Lower leg skin (tissue), 4 donors: ENCODE measurements at regions not wholly inside any gene's neighbourhood (a gene's known extent, or its start where the extent isn't known, plus 50 kb on each side); places are given as distances from the start of the nearest gene placed in this dataset.

ENCODE experiments used
- DNase-seq, 2 donors: peaks; one replicate each; pipeline ENCODE4 v3.0.0-alpha.2; 2019; ENCODE audit warnings: low spot score in 2 of 2
- H3K4me3 ChIP-seq: fragments of 200-600 bp; sonication (generic); 2 replicates; pipeline ENCODE4 v1.5.1; 2017; ENCODE audit warnings: mild to moderate bottlenecking, low read depth; ENCODE audit not compliant: poor library complexity, severe bottlenecking
- POLR2A ChIP-seq, 2 donors: fragments of 450-650 bp; IDR thresholded peaks; one replicate each; pipeline ENCODE4 v1.6.1; 2016 to 2017; ENCODE audit warnings: antibody characterized with exemption in 2 of 2, mild to moderate bottlenecking in 1 of 2, moderate library complexity in 1 of 2
- WGBS, 2 donors: methylation state at CpG; one replicate each; pipeline ENCODE4 v1.1.5; 2018; 5-methylcytosine and 5-hydroxymethylcytosine counted together
- intact Hi-C: fragments of 100-400 bp; cut with DNase I; formaldehyde crosslinking; loops from one replicate; pipeline ENCODE4 v1.15.0; 2023; ENCODE audit warnings: low total_unique reads
- TF ChIP-seq, protein P1 (sequence below), 3 donors: fragments of 450-650 bp; IDR thresholded peaks; one replicate each; pipeline ENCODE4 v1.5.1; 2016; ENCODE audit warnings: antibody characterized with exemption in 3 of 3, mild to moderate bottlenecking in 3 of 3, moderate library complexity in 2 of 3

DNA sequence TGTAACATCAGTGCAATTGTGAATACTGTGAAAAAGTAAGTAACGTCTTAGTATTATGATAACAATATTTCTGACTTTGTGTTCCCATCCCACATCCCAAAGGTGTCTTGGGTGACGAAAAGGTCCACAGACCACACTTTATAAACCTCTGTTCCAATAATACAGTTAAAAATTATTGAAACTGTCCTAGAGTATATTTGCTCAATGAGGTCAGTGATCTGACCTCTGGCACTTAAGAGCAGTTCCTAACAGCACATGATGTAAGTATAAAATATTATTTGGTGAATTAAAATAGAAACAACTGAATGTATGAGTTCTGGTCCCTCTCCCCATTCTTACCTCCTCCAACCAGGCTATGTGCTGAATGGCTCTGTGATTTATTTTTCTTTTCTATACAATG is 566.4 kb upstream of the MMS22L start:
- WGBS, 2 donors, result 86 to 87% methylated on average over 2 of the region's 2 CpGs
- intact Hi-C loops, result no loop called here
- DNase-seq, result no peak
- no peak overlapping the region for H3K4me3 ChIP-seq
- TF ChIP-seq, protein P1, sequence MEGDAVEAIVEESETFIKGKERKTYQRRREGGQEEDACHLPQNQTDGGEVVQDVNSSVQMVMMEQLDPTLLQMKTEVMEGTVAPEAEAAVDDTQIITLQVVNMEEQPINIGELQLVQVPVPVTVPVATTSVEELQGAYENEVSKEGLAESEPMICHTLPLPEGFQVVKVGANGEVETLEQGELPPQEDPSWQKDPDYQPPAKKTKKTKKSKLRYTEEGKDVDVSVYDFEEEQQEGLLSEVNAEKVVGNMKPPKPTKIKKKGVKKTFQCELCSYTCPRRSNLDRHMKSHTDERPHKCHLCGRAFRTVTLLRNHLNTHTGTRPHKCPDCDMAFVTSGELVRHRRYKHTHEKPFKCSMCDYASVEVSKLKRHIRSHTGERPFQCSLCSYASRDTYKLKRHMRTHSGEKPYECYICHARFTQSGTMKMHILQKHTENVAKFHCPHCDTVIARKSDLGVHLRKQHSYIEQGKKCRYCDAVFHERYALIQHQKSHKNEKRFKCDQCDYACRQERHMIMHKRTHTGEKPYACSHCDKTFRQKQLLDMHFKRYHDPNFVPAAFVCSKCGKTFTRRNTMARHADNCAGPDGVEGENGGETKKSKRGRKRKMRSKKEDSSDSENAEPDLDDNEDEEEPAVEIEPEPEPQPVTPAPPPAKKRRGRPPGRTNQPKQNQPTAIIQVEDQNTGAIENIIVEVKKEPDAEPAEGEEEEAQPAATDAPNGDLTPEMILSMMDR (IDR thresholded peaks at IDR 0.05), result no peak
- TF ChIP-seq POLR2A (IDR thresholded peaks at IDR 0.05), result no peak

DNA sequence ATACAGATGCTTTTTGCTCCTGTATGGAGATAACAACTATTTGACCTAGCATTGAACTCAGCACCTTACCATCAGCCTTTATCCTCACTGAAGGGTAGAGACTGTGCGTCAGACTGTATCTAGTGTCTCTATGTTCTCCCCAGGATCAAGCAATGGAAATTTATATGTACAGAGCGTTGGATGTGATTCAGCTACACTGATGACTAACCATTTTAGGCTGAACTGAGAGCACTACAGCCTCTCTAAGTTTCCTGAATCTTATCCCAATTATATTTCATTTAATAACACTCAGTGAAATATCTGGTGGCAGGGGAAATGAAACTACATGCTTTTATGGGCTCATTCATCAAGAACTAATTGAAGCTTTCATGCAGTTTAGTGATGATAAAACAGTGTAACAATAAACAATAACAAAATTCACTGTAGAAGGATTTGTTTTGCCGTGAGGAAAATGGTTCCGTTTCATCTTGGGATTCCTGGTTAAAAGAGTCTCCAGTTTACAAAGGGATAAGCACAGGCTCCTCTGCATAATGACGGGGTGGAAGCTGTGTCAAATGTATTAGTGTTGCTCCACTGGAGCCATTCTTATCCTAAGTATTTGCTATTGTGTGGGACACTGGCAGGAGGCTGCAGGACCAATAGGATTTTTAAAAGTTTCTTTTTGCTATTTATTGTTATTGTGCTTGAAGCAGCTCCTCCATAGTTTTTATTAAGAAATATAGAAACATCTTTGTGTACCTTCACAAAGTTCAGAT is 567.6 kb upstream of the MMS22L start:
- intact Hi-C loops, result no loop called here
- H3K4me3 ChIP-seq, result no peak overlapping the region
- WGBS, 2 donors, result 42 to 47% methylated on average over 5 of the region's 5 CpGs
- no peak for DNase-seq
- TF ChIP-seq, protein P1 (IDR thresholded peaks at IDR 0.05), result no peak
- no peak for TF ChIP-seq POLR2A (IDR thresholded peaks at IDR 0.05)

DNA sequence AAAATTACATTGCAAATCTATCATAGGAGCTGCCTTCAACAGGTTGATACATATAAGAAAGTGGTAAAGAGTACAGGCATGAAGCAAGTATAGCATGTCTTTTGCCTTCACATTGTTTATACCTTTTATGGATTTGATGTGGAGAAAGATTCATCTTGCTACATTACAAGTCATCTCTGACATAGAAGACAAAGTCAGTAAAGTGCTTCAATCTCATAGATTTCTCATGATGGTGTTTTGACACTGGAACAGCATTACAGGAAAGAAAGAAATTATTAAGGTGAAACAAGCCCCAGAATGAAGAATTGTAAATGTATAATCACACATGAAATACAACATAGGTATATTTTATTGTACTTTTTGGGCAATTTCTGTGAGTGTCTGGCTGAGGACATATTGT is 580.7 kb upstream of the MMS22L start:
- TF ChIP-seq, protein P1 (IDR thresholded peaks at IDR 0.05), result no peak
- TF ChIP-seq POLR2A (IDR thresholded peaks at IDR 0.05), result no peak
- intact Hi-C loops, result no loop called here
- DNase-seq, result no peak
- no peak overlapping the region for H3K4me3 ChIP-seq

DNA sequence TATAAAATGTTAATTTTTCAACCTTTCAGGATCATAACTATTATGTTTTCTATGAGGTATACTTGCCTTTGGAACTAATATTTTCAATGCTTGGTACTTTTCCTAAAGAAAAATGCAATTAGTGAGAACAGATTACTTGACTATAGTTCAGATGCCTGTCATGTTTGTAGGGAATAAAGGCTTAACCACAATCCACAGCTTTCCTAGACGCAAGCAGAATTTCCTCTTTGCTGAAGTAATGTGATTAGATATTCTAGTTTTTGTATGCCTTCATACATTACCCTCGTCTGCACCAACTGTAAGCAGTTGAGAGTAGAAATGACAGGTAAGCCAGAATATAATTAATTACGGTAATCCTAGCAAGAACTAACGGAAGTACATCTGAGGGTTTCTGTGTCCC is 581.4 kb upstream of the MMS22L start:
- TF ChIP-seq POLR2A (IDR thresholded peaks at IDR 0.05), result no peak
- TF ChIP-seq, protein P1 (IDR thresholded peaks at IDR 0.05), result no peak
- H3K4me3 ChIP-seq, result no peak overlapping the region
- DNase-seq, result no peak
- 79 to 85% methylated on average over 4 of the region's 4 CpGs for WGBS, 2 donors
- intact Hi-C loops, result no loop called here

DNA sequence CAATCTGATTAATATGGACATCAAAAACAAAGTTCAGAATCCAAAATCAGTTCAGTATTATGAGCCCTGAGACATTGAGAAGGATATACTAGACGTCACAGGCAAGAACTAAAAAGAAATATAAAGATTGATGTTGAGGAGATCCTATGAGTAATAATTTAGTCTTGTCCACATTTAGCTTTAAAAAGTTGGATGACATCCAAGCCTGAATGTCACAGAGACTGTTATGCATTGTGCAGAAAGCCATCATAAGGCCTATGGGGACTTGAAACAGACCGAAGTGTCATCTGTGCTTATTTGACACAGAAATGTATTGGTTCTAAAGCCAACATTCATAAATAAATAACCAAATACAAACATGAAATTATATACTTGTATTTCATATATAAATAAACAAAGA is 581.8 kb upstream of the MMS22L start:
- no peak for TF ChIP-seq POLR2A (IDR thresholded peaks at IDR 0.05)
- TF ChIP-seq, protein P1 (IDR thresholded peaks at IDR 0.05), result no peak
- H3K4me3 ChIP-seq, result no peak overlapping the region
- 44 to 48% methylated on average over 2 of the region's 2 CpGs for WGBS, 2 donors
- intact Hi-C loops, result no loop called here
- no peak for DNase-seq

DNA sequence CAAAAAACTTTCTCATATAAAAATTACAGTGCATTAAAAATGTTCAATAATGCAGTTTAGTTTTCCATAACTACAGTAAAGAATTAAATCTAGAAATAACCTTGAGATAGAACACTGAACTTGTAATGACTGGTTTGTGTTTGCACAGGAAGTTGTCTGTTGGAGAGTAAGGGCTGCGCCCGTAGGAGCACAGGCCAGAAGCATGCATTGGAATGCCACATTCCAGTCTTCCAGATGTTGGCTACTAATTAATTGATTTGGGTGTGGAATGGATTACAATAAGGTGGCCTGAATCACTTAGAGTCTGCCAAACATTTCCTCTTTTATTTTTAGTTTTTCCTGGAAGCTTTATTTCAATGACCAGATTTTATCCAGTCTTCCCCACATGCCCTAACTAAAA is 582.6 kb upstream of the MMS22L start:
- H3K4me3 ChIP-seq, result no peak overlapping the region
- intact Hi-C loops, result no loop called here
- no peak for TF ChIP-seq POLR2A (IDR thresholded peaks at IDR 0.05)
- TF ChIP-seq, protein P1 (IDR thresholded peaks at IDR 0.05), result no peak
- 9 to 26% methylated on average over 2 of the region's 2 CpGs for WGBS, 2 donors
- no peak for DNase-seq
